CD14-positive monocyte (primary cell): ENCODE measurements at regions not wholly inside any gene's neighbourhood (a gene's known extent, or its start where the extent isn't known, plus 50 kb on each side); places are given as distances from the start of the nearest gene placed in this dataset.

Experiments used
- DNase-seq, 3 donors: peaks; one replicate each; pipeline ENCODE4 v3.0.0-alpha.2; 2011 to 2022
- H2AFZ ChIP-seq: 2 replicates; pipeline ENCODE4 v1.6.0; 2012; ENCODE audit warnings: mild to moderate bottlenecking, low read depth, low read length, inconsistent platforms; ENCODE audit not compliant: insufficient read depth, poor library complexity, severe bottlenecking
- H3K27ac ChIP-seq, 2 donors: 1 replicate in 1 of 2; 2 replicates in 1 of 2; pipeline ENCODE4 v1.5.1; 2012 to 2013; ENCODE audit warnings: low read length in 2 of 2, control low read depth in 1 of 2, inconsistent platforms in 1 of 2, low read depth in 1 of 2, mild to moderate bottlenecking in 1 of 2
- H3K27me3 ChIP-seq, 2 donors: one replicate each; pipeline versions ENCODE4 v1.6.0 to v1.6.1; 2011 to 2013; ENCODE audit warnings: low read length in 2 of 2; ENCODE audit not compliant: control insufficient read depth in 2 of 2, insufficient read depth in 2 of 2
- H3K36me3 ChIP-seq, 2 donors: replicated peaks in 1 of 2; 1 replicate in 1 of 2; 2 replicates in 1 of 2; pipeline versions ENCODE4 v1.5.1 to v1.6.1; 2012 to 2013; ENCODE audit warnings: low read length in 2 of 2, control low read depth in 1 of 2, inconsistent platforms in 1 of 2, mild to moderate bottlenecking in 1 of 2; ENCODE audit not compliant: insufficient read depth in 2 of 2, control insufficient read depth in 1 of 2
- H3K4me1 ChIP-seq, 2 donors: 1 replicate in 1 of 2; 2 replicates in 1 of 2; pipeline versions ENCODE4 v1.5.1 to v1.6.1; 2012 to 2013; ENCODE audit warnings: low read length in 2 of 2, control low read depth in 1 of 2, inconsistent platforms in 1 of 2, mild to moderate bottlenecking in 1 of 2, moderate library complexity in 1 of 2; ENCODE audit not compliant: insufficient read depth in 2 of 2, control insufficient read depth in 1 of 2
- H3K4me2 ChIP-seq: replicated peaks from 2 replicates; pipeline ENCODE3; 2012; ENCODE audit warnings: low read length, moderate library complexity, mild to moderate bottlenecking; ENCODE audit not compliant: poor library complexity, severe bottlenecking; ENCODE audit errors: extremely low read depth
- H3K4me3 ChIP-seq, 3 experiments: fragments of 200-600 bp in 1 of 3; sonication (generic) in 1 of 3; replicated peaks in 1 of 3; 1 replicate in 2 of 3; 2 replicates in 1 of 3; pipeline ENCODE4 v1.5.1; 2011 to 2013; ENCODE audit warnings: low read length in 3 of 3, mild to moderate bottlenecking in 3 of 3, control low read depth in 2 of 3, low read depth in 2 of 3, inconsistent platforms in 1 of 3, moderate library complexity in 1 of 3
- H3K79me2 ChIP-seq: 2 replicates; pipeline ENCODE4 v1.6.0; 2012; ENCODE audit warnings: mild to moderate bottlenecking, control low read depth, inconsistent platforms, low read length, moderate library complexity; ENCODE audit not compliant: insufficient read depth
- H3K9ac ChIP-seq: 2 replicates; pipeline ENCODE4 v1.6.0; 2017; ENCODE audit warnings: low read length, mild to moderate bottlenecking; ENCODE audit not compliant: insufficient read depth, poor library complexity, severe bottlenecking
- H3K9me3 ChIP-seq, 2 donors: replicated peaks in 1 of 2; 1 replicate in 1 of 2; 2 replicates in 1 of 2; pipeline versions ENCODE4 v1.5.1 to v1.6.1; 2012 to 2013; ENCODE audit warnings: low read length in 2 of 2, control low read depth in 1 of 2; ENCODE audit not compliant: control insufficient read depth in 1 of 2, insufficient read depth in 1 of 2
- H4K20me1 ChIP-seq: 2 replicates; pipeline ENCODE4 v1.6.0; 2012; ENCODE audit warnings: mild to moderate bottlenecking, low read length, control low read depth, moderate library complexity; ENCODE audit not compliant: insufficient read depth
- H3K27ac Mint-ChIP-seq, 7 donors: one replicate each; pipeline ENCODE4 v1.8.0; 2020; ENCODE audit warnings: mild to moderate bottlenecking in 7 of 7, mixed read lengths in 7 of 7, moderate library complexity in 6 of 7, inconsistent platforms in 2 of 7
- H3K27me3 Mint-ChIP-seq, 3 donors: one replicate each; pipeline ENCODE4 v1.8.0; 2021 to 2022; ENCODE audit warnings: low read depth in 3 of 3, mild to moderate bottlenecking in 3 of 3, mixed read lengths in 3 of 3, moderate library complexity in 3 of 3, inconsistent platforms in 1 of 3
- H3K36me3 Mint-ChIP-seq, 2 donors: one replicate each; pipeline ENCODE4 v1.8.0; 2020; ENCODE audit warnings: mixed read lengths in 2 of 2, inconsistent platforms in 1 of 2, mild to moderate bottlenecking in 1 of 2
- H3K4me1 Mint-ChIP-seq: one replicate; pipeline ENCODE4 v1.8.0; 2020; ENCODE audit warnings: mild to moderate bottlenecking, mixed read lengths
- H3K4me3 Mint-ChIP-seq, 2 donors: one replicate each; pipeline ENCODE4 v1.8.0; 2020; ENCODE audit warnings: mild to moderate bottlenecking in 2 of 2, mixed read lengths in 2 of 2, moderate library complexity in 1 of 2
- H3K9me3 Mint-ChIP-seq, 7 donors: one replicate each; pipeline ENCODE4 v1.8.0; 2020 to 2022; ENCODE audit warnings: mixed read lengths in 7 of 7, mild to moderate bottlenecking in 6 of 7, moderate library complexity in 6 of 7, inconsistent platforms in 2 of 7
- CTCF ChIP-seq: fragments of 200-600 bp; IDR thresholded peaks from one replicate; pipeline ENCODE4 v1.8.0; 2022; ENCODE audit warnings: antibody characterized with exemption, mild to moderate bottlenecking
- WGBS: methylation state at CpG from one replicate; pipeline ENCODE4 v1.1.5; 2013; ENCODE audit warnings: missing lambda C conversion rate; ENCODE audit not compliant: insufficient coverage; 5-methylcytosine and 5-hydroxymethylcytosine counted together
- intact Hi-C, 2 donors: fragments of 100-400 bp; cut with micrococcal nuclease; formaldehyde crosslinking; loops; one replicate each; pipeline versions ENCODE4 v1.15.0 to v1.15.1; 2023

GRCh38 chr13:103634066-103634465 lies 567.8 kb upstream of the SLC10A2 start:
- no peak for TF ChIP-seq CTCF
- H3K4me1 Mint-ChIP-seq: no peaks in the 10 kb centered on the region
- Histone ChIP-seq H3K36me3 (no peaks in the 10 kb centered on the region), H3K9ac (no peak overlapping the region), H3K9me3 (peaks cover 0 to 5% of the 10 kb centered on the region in 2 donors), H3K79me2 (no peaks in the 10 kb centered on the region), H3K4me3 (no peak overlapping the region), H3K4me2 (no peak overlapping the region), H2AFZ (no peak overlapping the region), H4K20me1 (no peaks in the 10 kb centered on the region), H3K27me3 (no peaks in the 10 kb centered on the region), H3K27ac (no peak overlapping the region), H3K4me1 (no peaks in the 10 kb centered on the region)
- no peak overlapping the region for H3K4me3 Mint-ChIP-seq
- H3K36me3 Mint-ChIP-seq: no peaks in the 10 kb centered on the region
- no peak for DNase-seq
- peaks cover 0 to 1% (median 0%) of the 10 kb centered on the region in 3 donors for H3K27me3 Mint-ChIP-seq
- intact Hi-C loops: no loop called here
- 90% methylated on average over 2 of the region's 2 CpGs for WGBS
- peaks cover 0 to 13% (median 5%) of the 10 kb centered on the region in 7 donors for H3K9me3 Mint-ChIP-seq
- H3K27ac Mint-ChIP-seq: no peak overlapping the region

- Histone ChIP-seq H3K79me2 (no peaks in the 10 kb centered on the region), H3K27ac (no peak overlapping the region), H3K4me1 (no peaks in the 10 kb centered on the region), H3K9ac (no peak overlapping the region), H3K4me2 (no peak overlapping the region), H2AFZ (no peak overlapping the region), H4K20me1 (no peaks in the 10 kb centered on the region), H3K4me3 (no peak overlapping the region), H3K27me3 (no peaks in the 10 kb centered on the region), H3K9me3 (no peaks in the 10 kb centered on the region), H3K36me3 (no peaks in the 10 kb centered on the region)
- H3K9me3 Mint-ChIP-seq: peaks cover 0 to 2% (median 0%) of the 10 kb centered on the region in 7 donors
- no peak overlapping the region for H3K27ac Mint-ChIP-seq
- H3K4me1 Mint-ChIP-seq: no peaks in the 10 kb centered on the region
- H3K4me3 Mint-ChIP-seq: no peak overlapping the region
- no peak for TF ChIP-seq CTCF
- intact Hi-C loops: no loop called here
- 90% methylated on average over 2 of the region's 5 CpGs for WGBS
- no peak for DNase-seq
- no peaks in the 10 kb centered on the region for H3K36me3 Mint-ChIP-seq
- no peaks in the 10 kb centered on the region for H3K27me3 Mint-ChIP-seq
Measured at GRCh38 chr13:103625194-103625593, 559.0 kb upstream of the SLC10A2 start.
